COLO668 (cell line): ENCODE measurements at regions not wholly inside any gene's neighbourhood (a gene's known extent, or its start where the extent isn't known, plus 50 kb on each side); places are given as distances from the start of the nearest gene placed in this dataset.
"Not testable (repeated sequence)": the region's sequence is repeated elsewhere in the genome, so short reads cannot be mapped to it uniquely, and the experiment has no call there.

Experiments used
- DNase-seq: peaks from one replicate; lab custom pipeline; 2025; ENCODE audit not compliant: unreplicated experiment; lab: John Stamatoyannopoulos, UW

DNA sequence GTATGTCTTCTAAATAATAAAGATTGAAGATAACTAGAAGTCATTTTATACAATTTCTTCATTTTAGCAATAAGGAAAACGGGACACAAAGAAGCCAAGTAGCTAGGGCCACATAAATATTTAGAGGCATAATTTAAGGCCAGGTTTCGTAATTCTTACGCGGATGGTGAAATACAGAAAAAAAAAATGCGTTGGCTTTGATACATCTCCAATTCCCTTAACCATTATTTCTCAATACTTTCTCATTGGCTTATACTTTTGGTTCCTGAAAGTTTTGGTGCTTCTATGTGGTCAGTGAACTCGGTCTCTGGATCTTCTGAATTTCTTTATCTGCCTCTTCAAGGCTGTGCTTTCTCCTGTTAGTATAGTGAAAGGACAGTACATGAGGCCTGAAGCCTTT lies 888.1 kb downstream of the KCNJ2 start:
- DNase-seq, result no peak

DNA sequence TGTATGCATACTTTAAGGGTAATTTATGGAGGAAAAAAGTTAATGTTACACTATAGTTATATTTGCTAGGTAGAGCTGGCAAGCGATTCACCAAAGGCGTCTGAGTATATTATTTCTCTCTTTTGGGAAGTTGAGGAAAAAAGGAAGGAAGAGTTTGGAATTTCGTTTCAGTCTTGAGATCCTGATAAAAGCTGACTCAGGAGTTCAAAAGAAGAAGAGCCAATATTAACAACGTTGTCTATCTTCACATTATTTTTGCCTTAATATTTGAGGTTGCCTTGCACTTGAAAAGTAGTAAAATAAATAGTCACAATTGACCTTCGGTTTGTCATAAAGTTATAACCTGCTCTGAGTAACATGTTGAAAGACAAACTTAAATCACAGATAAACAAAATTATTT lies 888.6 kb downstream of the KCNJ2 start:
- DNase-seq, result no peak

DNA sequence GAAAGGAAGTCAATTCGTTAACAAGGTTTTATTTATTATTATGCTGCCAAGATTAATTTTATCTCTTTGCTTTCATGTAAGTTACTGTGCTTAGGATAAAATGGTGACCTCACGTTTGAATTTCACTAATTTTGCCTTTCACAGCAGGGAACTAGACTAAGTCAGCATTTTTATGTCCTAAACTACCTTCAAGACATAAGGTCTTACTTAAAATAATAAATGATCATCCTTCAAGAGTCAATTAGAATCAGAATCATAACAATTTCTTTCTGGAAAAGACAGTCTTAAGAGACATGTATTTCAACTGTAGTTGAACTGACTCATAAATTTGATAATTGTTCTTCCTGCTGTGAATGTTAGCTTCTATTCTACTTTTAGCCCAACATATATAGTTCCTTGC lies 893.8 kb downstream of the KCNJ2 start:
- no peak for DNase-seq

DNA sequence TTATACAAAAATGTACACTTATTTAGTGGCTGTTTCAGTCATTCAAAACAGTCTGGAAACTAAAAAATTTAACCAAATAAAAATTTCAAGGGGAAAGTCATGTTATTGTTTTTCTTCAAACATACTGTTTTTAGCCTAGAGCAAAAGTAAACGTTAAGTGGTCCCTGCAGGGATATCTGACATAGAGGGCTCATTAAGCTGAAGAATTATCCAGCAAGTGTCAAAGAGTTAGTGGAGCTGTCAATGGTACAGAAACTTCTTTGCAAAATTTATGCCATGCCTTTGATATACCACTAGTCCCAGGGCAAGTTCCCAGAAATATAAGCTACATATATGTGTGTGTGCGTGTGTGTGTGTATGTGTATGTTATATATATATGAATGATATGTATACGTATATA lies 894.2 kb downstream of the KCNJ2 start:
- DNase-seq, result no peak

DNA sequence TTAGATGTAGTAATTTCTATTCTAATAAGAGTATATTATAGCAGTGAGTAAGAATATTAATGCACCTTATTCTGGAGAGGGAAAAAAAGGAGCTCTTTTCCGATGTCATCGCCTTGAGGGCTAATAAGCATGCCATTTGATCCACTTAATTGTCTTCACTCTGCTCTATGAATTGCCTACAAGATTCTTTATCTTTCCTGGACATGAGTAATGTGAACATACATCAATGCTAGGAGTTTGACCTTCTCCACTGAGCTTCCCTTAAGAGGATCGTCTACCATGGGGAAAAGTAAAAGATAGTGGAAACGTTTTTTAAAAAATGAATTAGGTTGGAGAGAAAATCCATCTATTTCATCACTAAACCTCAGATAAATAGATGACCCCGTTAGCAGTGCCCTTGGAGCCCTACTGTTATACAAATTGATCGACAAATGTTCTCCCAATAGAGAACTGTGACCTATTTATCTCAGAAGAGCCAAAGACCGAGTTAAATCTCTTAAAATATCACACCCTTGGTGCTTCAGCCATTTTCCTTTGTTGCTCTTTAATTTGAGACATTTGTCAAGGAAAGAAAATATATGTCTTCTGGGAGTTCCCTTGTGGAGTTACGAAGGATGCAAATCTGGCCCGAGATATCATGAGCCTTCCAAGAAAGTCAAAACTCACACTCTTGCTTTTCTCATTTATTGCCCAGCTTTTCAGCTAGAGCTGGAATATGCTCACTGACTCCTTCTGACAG lies 898.5 kb downstream of the KCNJ2 start:
- DNase-seq, result no peak

DNA sequence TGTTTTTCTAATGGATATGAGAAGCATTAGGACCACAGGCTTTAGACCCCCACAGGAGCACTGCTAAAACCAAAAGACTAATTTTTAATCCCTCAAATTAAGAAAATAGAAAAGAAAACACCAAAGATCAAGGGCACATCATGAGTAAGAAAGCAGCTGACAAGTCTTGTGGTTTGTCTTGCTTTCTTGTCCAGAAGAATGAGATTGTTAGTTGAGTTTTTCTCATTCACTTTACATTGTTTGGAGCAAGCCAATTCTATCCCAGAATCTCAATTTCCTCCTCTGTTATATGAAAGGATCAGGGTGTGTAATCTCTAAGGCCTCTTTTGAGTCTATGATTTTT lies 899.0 kb downstream of the KCNJ2 start:
- DNase-seq, result no peak

DNA sequence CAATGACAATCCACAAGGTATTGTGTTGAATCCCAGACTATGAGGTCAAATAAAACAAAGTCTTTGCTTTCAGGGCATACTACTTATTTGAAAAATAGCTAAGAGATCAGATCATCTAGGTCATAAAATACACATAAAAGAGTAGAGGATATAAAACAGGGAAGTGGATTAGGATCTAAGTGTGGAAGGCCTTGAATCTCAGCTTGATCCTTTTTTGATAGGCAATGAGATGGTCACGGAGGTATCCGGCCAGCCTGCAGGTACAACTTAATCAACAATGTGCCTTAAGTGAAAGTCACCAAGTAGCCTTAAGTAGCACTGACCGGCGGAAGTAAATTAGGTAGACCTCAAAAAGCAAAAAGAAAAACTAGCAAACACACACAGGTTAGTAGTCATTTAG lies 901.7 kb downstream of the KCNJ2 start:
- DNase-seq, result no peak

DNA sequence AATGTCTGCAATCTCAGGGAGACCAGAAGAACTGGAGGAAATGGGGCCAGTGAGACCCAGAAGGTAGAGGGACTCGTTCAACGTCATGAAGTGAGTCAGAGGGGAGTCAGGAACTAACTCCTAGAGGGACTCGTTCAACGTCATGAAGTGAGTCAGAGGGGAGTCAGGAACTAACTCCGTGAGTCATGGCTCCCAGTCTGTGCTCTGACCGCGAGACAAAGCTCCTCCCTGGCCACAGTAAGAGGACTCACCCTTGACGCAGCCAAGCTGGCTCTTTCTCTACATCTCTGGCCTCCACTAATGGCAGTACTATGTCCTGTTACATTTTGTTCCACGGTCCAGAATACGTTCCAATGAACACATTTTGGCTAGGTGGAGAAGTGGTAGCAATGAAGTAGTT lies 902.5 kb downstream of the KCNJ2 start:
- DNase-seq, result no peak

DNA sequence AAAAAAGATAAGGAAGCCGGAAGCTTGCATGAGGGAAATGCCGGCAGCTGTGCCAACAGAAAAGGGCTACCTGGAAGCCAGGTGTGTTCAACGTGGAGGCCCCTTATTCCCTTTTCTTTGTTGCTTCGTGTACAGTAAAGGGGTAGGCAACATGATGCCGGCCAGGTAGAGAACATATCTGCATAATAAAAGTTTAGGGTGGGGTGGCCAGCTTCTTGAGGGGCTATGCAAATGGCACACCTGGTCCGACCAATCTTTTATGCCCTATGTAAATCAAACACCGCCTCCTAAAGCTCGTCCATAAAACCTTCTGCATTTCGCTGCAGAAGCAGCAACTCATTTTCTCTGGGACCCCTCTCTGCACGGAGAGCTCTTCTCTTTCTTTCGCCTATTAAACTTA lies 911.6 kb downstream of the KCNJ2 start:
- DNase-seq, result peak; percentile 73

DNA sequence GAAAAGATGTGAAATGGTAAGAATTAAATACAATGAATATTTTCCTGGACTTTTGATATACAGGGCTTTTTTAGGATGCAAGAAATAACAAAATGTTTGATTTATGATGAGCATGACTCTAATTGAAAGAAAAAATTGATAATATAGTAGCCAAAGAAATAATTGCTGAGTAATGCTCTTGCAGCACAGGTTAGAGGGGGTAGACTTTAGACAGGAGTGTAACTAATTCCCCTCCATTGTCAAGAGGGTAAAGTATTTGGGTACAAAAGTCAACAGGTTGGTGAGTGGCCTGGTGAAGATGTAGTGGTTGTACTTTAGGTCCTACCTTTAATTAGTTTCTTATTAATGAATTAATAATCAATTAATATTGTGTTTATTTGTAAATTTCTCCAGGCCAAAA lies 912.3 kb downstream of the KCNJ2 start:
- DNase-seq, result no peak

DNA sequence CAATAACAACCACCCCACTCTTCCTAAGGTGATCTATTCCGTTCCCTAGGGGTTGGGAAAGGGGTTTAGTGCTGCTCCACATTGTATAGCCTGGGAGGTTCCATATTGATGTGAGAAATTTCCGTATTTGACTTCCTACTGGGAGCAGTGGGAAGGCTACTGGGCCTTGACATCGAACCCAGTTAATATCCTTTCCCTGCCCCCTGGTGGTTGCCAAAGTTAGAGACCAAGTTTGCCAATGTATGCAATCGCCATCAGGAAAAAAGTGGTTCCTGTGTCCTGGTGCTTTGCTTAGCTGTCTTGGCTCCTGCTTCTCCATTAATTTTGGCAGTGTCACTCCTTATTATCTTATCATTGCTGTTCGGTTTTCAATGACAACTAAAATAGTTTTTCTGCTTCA lies 914.9 kb downstream of the KCNJ2 start:
- DNase-seq, result peak; percentile 55

DNA sequence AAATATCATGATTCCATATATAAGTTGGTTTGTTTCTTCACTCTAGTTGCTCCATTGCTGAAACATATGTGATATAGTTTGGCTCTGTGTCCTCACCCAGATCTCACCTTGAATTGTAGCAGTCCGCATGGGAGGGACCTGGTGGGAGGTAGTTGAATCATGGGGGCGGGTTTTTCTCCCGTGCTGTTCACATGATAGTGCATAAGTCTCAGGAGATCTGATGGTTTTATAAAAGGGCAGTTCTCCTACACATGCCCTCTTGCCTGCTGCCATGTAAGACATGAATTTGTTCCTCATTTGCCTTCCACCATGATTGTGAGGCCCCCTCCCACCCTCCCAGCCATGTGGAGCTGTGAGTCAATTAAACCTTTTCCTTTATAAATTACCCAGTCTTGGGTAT lies 915.5 kb downstream of the KCNJ2 start:
- no peak for DNase-seq

DNA sequence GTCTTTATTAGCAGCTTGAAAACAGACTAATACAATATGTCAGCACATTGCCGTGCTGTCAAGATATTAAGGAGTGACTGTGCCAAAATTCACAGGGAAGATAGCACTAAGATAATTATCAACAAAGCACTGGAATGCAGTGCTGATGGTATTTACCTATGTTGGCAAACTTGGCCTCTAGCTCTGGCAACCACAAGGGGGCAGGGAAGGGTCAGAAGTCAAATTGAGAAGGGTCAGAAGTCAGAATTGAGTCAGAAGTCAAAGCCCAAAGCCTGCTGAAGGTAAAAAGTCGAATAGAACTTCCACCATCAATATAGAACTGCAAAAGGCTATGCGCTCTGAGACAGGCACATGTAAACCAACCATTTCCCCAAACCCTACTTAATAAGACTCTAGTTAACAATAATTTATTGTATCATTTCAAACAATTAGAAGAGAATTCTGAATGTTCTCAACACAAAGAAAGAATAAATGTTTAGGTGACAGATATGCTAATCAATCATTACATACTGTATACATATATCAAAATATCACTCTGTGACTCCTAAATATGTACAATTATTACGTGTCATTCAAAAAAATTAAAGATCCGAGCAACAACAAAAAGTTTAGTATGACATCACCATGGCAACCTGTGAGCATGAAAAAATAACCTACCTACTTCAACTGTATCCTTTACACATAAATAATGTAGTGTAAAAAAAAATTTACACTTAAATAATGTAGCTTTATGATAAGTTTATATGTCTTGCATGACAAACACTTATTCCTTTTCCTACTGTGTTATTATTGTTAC lies 916.1 kb downstream of the KCNJ2 start:
- DNase-seq, result peak; percentile 28

DNA sequence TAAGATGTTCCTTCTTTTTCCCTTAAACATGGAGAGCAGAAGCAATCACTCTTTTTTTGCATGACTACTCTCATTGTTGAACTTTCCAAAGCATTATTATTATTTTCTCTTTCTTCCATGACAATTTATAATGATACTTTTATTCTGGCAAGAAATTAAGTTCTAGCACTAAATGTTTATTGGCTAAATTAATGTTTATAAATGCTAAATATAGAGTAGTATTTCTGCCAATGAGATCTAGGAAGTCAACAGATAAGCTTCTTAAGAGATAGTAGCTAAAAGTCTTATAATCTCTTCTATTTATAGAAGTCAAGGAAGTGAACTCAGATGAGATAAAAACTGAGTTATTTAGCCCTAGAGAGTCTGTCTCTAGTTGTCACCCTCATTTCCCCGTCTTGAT lies 920.1 kb downstream of the KCNJ2 start:
- DNase-seq, result no peak

DNA sequence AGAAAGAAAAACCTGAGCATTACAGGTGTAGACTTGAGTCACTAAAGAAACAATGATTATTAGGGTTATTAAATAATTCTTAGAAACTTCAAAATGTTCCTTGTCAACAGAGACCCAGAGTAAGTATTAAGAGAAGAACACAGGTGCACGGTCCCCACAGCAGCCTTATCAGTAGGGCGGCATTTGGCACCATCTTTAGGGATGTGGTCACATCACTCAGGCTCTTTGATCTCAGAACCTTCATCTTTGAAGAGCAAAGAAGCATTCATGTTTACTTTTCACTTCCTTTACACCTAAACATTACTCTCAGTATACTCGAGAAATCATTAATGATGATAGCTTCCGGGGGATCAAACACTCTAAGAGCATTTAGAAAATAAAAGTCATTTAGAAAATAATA lies 928.7 kb downstream of the KCNJ2 start:
- no peak for DNase-seq

DNA sequence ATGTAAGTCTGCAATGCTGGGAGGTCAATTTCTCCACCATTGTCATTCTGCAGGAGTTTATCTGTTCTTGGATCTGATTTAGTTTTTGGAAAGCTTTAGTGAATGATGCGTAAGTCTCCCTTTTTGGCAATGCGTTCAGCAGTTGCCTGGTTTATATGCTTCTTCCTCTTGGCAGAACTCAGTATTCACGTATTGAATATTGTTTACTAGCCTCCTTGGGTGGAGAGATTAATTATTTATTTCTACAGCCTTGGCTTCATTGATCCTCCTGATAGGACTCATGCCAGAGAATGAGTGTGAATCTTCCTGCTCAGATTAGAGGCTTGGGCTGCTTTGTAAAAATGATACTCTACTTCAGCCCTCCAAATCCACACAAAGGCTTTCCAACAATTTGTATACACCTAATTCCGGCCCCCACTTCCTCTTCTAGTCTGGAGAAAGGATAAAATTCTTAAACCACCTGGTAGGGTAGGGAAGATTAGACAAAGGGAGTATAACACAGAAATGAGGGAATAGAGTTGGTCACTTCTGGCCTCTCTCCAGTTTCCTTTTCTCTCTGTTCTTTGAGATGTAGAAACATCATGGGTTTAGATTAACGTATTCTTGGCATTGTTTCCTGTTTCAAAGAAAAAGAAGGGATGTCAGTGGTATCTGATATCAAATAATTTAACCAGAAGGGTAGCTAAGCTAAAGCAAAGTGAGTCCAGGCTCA lies 929.8 kb downstream of the KCNJ2 start:
- DNase-seq, result no peak

DNA sequence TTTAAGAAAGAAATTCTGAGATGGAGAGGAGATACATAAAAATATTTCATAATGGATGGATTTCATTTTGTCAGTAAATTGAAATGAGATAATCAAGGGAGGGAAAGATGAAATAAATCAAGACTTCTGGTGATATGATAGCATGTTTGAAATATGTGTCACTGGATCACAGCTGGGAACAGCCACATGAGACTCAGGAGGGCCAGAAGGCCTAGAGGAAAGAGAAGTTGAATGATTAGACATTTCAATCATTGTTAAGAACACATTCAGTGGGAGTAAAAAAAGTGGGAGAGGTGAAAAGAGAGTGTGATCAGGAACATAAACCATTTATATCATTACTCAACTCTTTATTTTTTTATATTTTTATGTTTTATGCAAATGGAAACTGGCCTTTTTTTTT lies 933.4 kb downstream of the KCNJ2 start:
- DNase-seq, result no peak

DNA sequence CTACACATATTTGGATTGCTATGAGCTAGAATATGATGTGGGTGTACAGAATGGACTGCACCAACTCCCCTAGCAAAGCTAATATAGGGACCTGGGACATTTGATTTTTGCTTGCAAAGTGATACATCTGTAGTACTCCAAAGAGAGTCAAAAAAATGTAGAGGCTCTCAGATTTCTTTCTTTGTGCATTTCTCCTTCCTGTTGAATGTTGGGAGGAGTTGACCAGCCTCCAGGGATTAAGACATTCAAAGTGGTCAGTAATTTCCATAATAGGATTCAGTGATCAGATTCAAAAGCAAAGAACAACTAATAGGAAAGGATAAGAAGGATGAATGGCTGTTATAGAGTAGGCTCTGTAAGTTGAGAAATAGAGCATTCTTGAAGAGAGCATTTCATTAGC lies 934.9 kb downstream of the KCNJ2 start:
- DNase-seq, result no peak

DNA sequence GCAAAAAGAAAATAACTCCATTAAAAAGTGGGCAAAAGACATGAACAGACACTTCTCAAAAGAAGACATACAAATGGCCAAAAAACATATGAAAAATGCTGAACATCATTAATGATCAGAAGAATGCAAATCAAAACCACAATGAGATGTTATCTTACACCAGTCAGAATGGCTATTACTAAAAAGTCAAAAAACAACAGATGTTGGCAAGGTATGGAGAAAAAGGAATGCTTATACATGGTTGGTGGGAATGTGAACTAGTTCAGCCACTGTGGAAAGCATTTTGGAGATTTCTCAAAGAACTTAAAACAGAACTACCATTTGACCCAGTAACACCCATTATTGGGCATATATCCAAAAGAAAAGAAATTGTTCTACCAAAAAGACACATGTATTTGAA lies 936.7 kb downstream of the KCNJ2 start:
- not testable (repeated sequence) for DNase-seq

DNA sequence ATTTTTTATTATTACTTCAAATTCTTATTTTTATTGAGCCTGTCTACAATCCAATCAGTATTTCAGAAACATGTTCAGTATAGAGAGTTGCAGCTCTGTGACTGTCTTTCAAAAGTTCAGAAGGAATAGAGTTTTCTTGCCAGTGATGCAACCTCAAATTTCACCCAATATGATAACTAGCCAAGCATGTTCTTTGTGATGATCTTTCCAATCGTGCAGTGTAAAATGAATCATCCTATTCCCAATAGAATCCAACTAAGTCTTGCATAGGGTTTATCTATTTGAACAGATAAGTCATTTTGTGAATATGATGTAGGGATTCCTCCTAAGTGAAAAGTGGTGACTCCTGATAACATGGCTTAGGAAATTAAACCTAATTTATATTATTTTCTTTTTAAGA lies 937.8 kb downstream of the KCNJ2 start:
- no peak for DNase-seq

DNA sequence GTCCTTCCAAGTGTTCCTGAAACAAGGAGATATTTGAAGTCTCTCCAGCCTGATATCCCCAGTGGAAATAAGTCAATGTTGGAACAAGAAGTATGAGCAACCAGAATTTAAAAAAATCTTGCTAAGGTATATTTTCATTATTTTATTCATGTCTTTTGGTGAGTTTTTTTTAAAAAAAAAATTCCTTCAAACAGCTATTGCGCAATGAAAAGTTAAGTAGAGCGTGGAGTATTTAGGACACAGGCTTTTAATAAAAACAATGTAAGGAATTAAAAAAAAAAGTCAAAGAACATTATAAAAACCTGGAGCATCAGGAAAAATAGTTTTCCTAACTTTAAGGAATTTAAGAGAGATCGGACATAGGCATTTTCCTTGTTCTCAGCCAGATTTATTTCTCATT lies 940.4 kb downstream of the KCNJ2 start:
- DNase-seq, result no peak

DNA sequence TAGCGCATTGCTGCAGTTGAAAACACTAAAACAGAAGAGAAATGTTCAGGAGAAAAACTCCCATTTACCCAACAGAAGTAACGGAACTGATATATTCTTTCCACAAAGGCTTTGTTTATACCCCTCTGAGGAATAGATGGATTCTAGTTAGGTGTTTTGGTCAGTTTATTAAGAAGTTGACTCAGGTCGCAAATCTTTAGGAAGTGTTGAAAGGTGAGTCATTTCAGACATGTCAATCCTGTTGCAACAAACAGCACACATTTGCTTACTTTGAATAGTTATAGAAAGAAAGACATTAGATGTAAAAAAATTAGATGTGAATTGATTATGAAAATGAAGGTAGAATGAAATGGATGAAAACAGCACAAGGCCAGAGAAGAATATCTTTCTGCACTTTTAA lies 941.0 kb downstream of the KCNJ2 start:
- no peak for DNase-seq
